GM23248 (cell line): ENCODE measurements at regions not wholly inside any gene's neighbourhood (a gene's known extent, or its start where the extent isn't known, plus 50 kb on each side); places are given as distances from the start of the nearest gene placed in this dataset.

Experiments
- DNase-seq: peaks from one replicate; pipeline ENCODE4 v3.0.0-alpha.2; 2015
- H2AFZ ChIP-seq: fragments of 200-600 bp; sonication (generic); 2 replicates; pipeline ENCODE4 v1.6.1; 2016; ENCODE audit warnings: antibody characterized with exemption
- H3F3A ChIP-seq: fragments of 200-600 bp; sonication (generic); 2 replicates; pipeline ENCODE4 v1.6.1; 2016; ENCODE audit warnings: mild to moderate bottlenecking, antibody characterized with exemption, mixed run types; ENCODE audit not compliant: insufficient read depth
- H3K27ac ChIP-seq: fragments of 200-600 bp; sonication (generic); 2 replicates; pipeline ENCODE4 v1.5.1; 2016; ENCODE audit warnings: mild to moderate bottlenecking
- H3K27me3 ChIP-seq: fragments of 200-600 bp; sonication (generic); replicated peaks from 2 replicates; pipeline ENCODE4 v1.6.1; 2016; ENCODE audit warnings: mild to moderate bottlenecking; ENCODE audit not compliant: insufficient read depth
- H3K36me3 ChIP-seq: fragments of 200-600 bp; sonication (generic); 2 replicates; pipeline ENCODE4 v1.6.1; 2016; ENCODE audit warnings: low read depth, mild to moderate bottlenecking
- H3K4me1 ChIP-seq: fragments of 200-600 bp; sonication (generic); 2 replicates; pipeline ENCODE4 v1.6.1; 2016; ENCODE audit warnings: mild to moderate bottlenecking; ENCODE audit not compliant: insufficient read depth
- H3K4me2 ChIP-seq: fragments of 200-600 bp; sonication (generic); one replicate; pipeline ENCODE4 v1.6.1; 2016; ENCODE audit warnings: mild to moderate bottlenecking; ENCODE audit not compliant: unreplicated experiment
- H3K4me3 ChIP-seq: fragments of 200-600 bp; sonication (generic); 2 replicates; pipeline ENCODE4 v1.5.1; 2016; ENCODE audit warnings: mild to moderate bottlenecking
- H3K79me2 ChIP-seq: fragments of 200-600 bp; sonication (generic); 2 replicates; pipeline ENCODE4 v1.6.1; 2016; ENCODE audit warnings: mild to moderate bottlenecking; ENCODE audit not compliant: insufficient read depth
- H3K9ac ChIP-seq: fragments of 200-600 bp; sonication (generic); 2 replicates; pipeline ENCODE4 v1.6.1; 2016; ENCODE audit warnings: mild to moderate bottlenecking
- H3K9me2 ChIP-seq: fragments of 200-600 bp; sonication (generic); 2 replicates; pipeline ENCODE4 v1.6.1; 2016; ENCODE audit warnings: mixed run types, mild to moderate bottlenecking, moderate library complexity; ENCODE audit not compliant: insufficient read depth
- H3K9me3 ChIP-seq: fragments of 200-600 bp; sonication (generic); one replicate; pipeline ENCODE4 v1.6.1; 2017; ENCODE audit warnings: low read depth
- H4K20me1 ChIP-seq: fragments of 200-600 bp; sonication (generic); 2 replicates; pipeline ENCODE4 v1.6.0; 2016; ENCODE audit not compliant: insufficient read depth
- EZH2 ChIP-seq: fragments of 200-600 bp; sonication (generic); IDR thresholded peaks from 2 replicates; pipeline ENCODE4 v1.6.1; 2018; ENCODE audit warnings: antibody characterized with exemption, mild to moderate bottlenecking; ENCODE audit not compliant: insufficient read depth, poor library complexity, severe bottlenecking
- EZH2phosphoT487 ChIP-seq: fragments of 200-600 bp; sonication (generic); IDR thresholded peaks from 2 replicates; pipeline ENCODE4 v1.6.1; 2018; ENCODE audit warnings: antibody characterized with exemption, moderate library complexity, mild to moderate bottlenecking, low read depth; ENCODE audit not compliant: insufficient read depth
- WGBS, 2 experiments: methylation state at CpG; one replicate each; pipeline ENCODE4 v1.1.6; 2015 to 2017; ENCODE audit warnings: low lambda C conversion rate in 2 of 2, low coverage in 1 of 2; ENCODE audit errors: missing lambda C conversion rate in 2 of 2; 5-methylcytosine and 5-hydroxymethylcytosine counted together
- in situ Hi-C: fragments of 300-500 bp; cut with MboI; formaldehyde crosslinking; loops from 2 replicates; pipeline ENCODE4 v1.15.0; 2020

GRCh38 chr12:105865886-105866285 lies 272.9 kb downstream of the NUAK1 start:
- Histone ChIP-seq H2AFZ (no peak overlapping the region), H3K36me3 (no peaks in the 10 kb centered on the region), H3K4me2 (no peak overlapping the region), H3F3A (no peaks in the 10 kb centered on the region), H3K27me3 (no peaks in the 10 kb centered on the region), H3K9ac (no peak overlapping the region), H3K79me2 (no peaks in the 10 kb centered on the region), H3K27ac (no peak overlapping the region), H3K4me1 (no peaks in the 10 kb centered on the region), H3K9me2 (no peaks in the 10 kb centered on the region), H4K20me1 (no peaks in the 10 kb centered on the region), H3K4me3 (no peak overlapping the region), H3K9me3 (no peaks in the 10 kb centered on the region)
- WGBS, 2 experiments = 83 to 84% methylated on average over 6 of the region's 6 CpGs
- in situ Hi-C loops = no loop called here
- TF ChIP-seq EZH2 = no peak
- no peak for TF ChIP-seq EZH2phosphoT487
- DNase-seq = no peak

- H3K9me2 ChIP-seq = no peaks in the 10 kb centered on the region
- H3K79me2 ChIP-seq = no peaks in the 10 kb centered on the region
- no peaks in the 10 kb centered on the region for H3K9me3 ChIP-seq
- peaks cover 5% of the 10 kb centered on the region for H3K4me1 ChIP-seq
- in situ Hi-C loops = no loop called here
- DNase-seq = no peak
- no peaks in the 10 kb centered on the region for H3F3A ChIP-seq
- no peaks in the 10 kb centered on the region for H3K36me3 ChIP-seq
- H3K27ac ChIP-seq = no peak overlapping the region
- H3K4me3 ChIP-seq = no peak overlapping the region
- H3K9ac ChIP-seq = no peak overlapping the region
- TF ChIP-seq EZH2phosphoT487 = no peak
- no peak for TF ChIP-seq EZH2
- H3K27me3 ChIP-seq = no peaks in the 10 kb centered on the region
- H4K20me1 ChIP-seq = no peaks in the 10 kb centered on the region
- no peak overlapping the region for H2AFZ ChIP-seq
- H3K4me2 ChIP-seq = no peak overlapping the region
These were observed 264.6 kb downstream of the NUAK1 start for GRCh38 chr12:105874121-105874520.

DNA sequence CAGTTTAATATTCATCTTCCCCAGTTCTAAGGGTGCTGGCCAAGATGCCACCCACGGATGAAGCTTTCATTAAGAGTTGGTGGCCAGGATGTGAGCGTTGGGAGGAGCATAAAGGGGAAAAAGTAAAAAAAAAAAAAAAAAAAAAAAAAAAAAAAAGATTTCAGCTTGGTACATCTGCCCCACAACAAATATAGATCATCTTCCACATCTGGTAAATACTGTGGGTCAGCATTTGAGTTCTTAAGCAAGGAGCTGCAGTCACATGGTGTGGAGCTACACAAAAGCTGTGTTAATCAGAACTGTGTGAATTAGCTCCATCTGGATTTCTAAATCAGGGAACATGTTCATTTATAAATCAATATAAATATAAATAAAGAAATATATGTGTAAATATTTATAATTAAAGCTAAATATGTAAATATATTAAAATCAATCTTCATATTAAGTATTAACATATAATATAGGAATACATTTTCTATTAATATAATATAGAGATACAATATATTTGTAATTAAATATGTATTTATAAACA lies 262.3 kb downstream of the NUAK1 start:
- Histone ChIP-seq H2AFZ (no peak overlapping the region), H3K9ac (no peak overlapping the region), H3K79me2 (no peaks in the 10 kb centered on the region), H3K4me3 (no peak overlapping the region), H3K27me3 (no peaks in the 10 kb centered on the region), H3K9me3 (no peaks in the 10 kb centered on the region), H3K36me3 (no peaks in the 10 kb centered on the region), H3K4me1 (peaks cover 5% of the 10 kb centered on the region), H3F3A (no peaks in the 10 kb centered on the region), H3K9me2 (no peaks in the 10 kb centered on the region), H3K4me2 (no peak overlapping the region), H3K27ac (no peak overlapping the region), H4K20me1 (no peaks in the 10 kb centered on the region)
- in situ Hi-C loops = no loop called here
- 3% methylated on average over 2 of the region's 2 CpGs for WGBS, 2 experiments
- no peak for TF ChIP-seq EZH2
- TF ChIP-seq EZH2phosphoT487 = no peak
- DNase-seq = peak; percentile 59

GRCh38 chr12:105878964-105879363 lies 259.8 kb downstream of the NUAK1 start:
- in situ Hi-C loops = no loop called here
- Histone ChIP-seq H3K4me1 (peaks cover 17% of the 10 kb centered on the region), H3K79me2 (no peaks in the 10 kb centered on the region), H3K27ac (no peak overlapping the region), H2AFZ (no peak overlapping the region), H3K4me3 (no peak overlapping the region), H3K27me3 (no peaks in the 10 kb centered on the region), H3K36me3 (no peaks in the 10 kb centered on the region), H3K9ac (no peak overlapping the region), H4K20me1 (no peaks in the 10 kb centered on the region), H3K9me2 (no peaks in the 10 kb centered on the region), H3F3A (peaks cover 8% of the 10 kb centered on the region), H3K4me2 (no peak overlapping the region), H3K9me3 (no peaks in the 10 kb centered on the region)
- DNase-seq = peak; percentile 33
- no peak for TF ChIP-seq EZH2
- TF ChIP-seq EZH2phosphoT487 = no peak
- 84 to 95% methylated on average over 3 of the region's 3 CpGs for WGBS, 2 experiments

DNA sequence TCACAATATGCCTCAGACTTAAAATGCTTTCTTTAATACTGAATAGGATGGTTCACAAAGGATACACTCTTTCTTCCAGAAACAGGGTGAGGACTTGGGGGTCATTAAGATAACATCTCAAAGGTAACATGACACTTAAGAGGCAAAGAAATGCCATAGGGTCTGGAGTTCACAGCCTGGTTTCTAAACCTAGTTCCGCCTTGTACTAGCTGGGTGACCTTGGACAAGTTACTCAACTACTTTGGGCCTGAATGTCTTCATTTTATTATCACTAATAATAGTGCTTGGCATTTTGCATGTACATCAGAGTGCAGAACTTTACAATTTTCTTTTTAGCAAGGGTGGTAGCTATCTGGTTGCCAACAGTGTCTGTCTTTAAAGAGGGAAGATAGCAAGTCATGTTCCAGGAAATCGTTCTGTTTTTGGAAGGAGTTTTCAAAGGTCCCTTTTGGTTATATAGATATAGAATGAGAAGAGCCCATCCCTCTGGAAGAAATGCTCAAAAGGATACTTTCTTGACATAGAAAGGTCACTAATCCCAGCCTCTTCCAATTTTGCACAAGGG lies 257.8 kb downstream of the NUAK1 start:
- no peaks in the 10 kb centered on the region for H3K9me2 ChIP-seq
- H3K4me3 ChIP-seq = no peak overlapping the region
- H4K20me1 ChIP-seq = no peaks in the 10 kb centered on the region
- H3K36me3 ChIP-seq = no peaks in the 10 kb centered on the region
- H3K9me3 ChIP-seq = no peaks in the 10 kb centered on the region
- in situ Hi-C loops = no loop called here
- H3K27me3 ChIP-seq = no peaks in the 10 kb centered on the region
- peaks cover 8% of the 10 kb centered on the region for H3F3A ChIP-seq
- no peak overlapping the region for H3K4me2 ChIP-seq
- WGBS, 2 experiments = 41 to 53% methylated on average over 2 of the region's 2 CpGs
- no peak overlapping the region for H3K9ac ChIP-seq
- TF ChIP-seq EZH2phosphoT487 = no peak
- no peak for TF ChIP-seq EZH2
- H2AFZ ChIP-seq = no peak overlapping the region
- no peaks in the 10 kb centered on the region for H3K79me2 ChIP-seq
- DNase-seq = no peak
- H3K27ac ChIP-seq = no peak overlapping the region
- H3K4me1 ChIP-seq = peaks cover 16% of the 10 kb centered on the region
